GM19023 (cell line): ENCODE measurements at regions not wholly inside any gene's neighbourhood (a gene's known extent, or its start where the extent isn't known, plus 50 kb on each side); places are given as distances from the start of the nearest gene placed in this dataset.
A peak's percentile ranks its signal among the peaks of the same experiment; 100 is the strongest.

Experiments used
- ATAC-seq: cut with Tn5 transposase; IDR thresholded peaks from one replicate; pipeline ENCODE4 v1.9.1; 2021; ENCODE audit warnings: mild to moderate bottlenecking, moderate library complexity; ENCODE audit not compliant: unreplicated experiment

- no peak for ATAC-seq
Observed at GRCh38 chr4:138702190-138702824, 313.3 kb upstream of the NOCT start.

GRCh38 chr4:138698641-138699040, 316.9 kb upstream of the NOCT start:
- no peak for ATAC-seq

- no peak for ATAC-seq
Observed at GRCh38 chr4:138697851-138698250, 317.7 kb upstream of the NOCT start.

- no peak for ATAC-seq
Observed at GRCh38 chr4:138696771-138697170, 318.8 kb upstream of the NOCT start.

GRCh38 chr4:138696058-138696457, 319.5 kb upstream of the NOCT start:
- ATAC-seq = no peak

GRCh38 chr4:138693526-138693925, 322.1 kb upstream of the NOCT start:
- ATAC-seq = no peak

GRCh38 chr4:138692411-138692810, 323.2 kb upstream of the NOCT start:
- no peak for ATAC-seq

- ATAC-seq = no peak
Observed at GRCh38 chr4:138689593-138689992, 326.0 kb upstream of the NOCT start.

- no peak for ATAC-seq
Observed at GRCh38 chr4:138689187-138689586, 326.4 kb upstream of the NOCT start.

- ATAC-seq = no peak
Observed at GRCh38 chr4:138688408-138689085, 327.0 kb upstream of the NOCT start.

- ATAC-seq = no peak
Observed at GRCh38 chr4:138686106-138686835, 329.3 kb upstream of the NOCT start.

- ATAC-seq = no peak
Observed at GRCh38 chr4:138685316-138685715, 330.3 kb upstream of the NOCT start.

GRCh38 chr4:138680989-138681604, 334.5 kb upstream of the NOCT start:
- ATAC-seq = peak; percentile 70

- no peak for ATAC-seq
Observed at GRCh38 chr4:138680256-138680655, 335.3 kb upstream of the NOCT start.

GRCh38 chr4:138678985-138679746, 336.4 kb upstream of the NOCT start:
- no peak for ATAC-seq

- ATAC-seq = no peak
Observed at GRCh38 chr4:138677748-138678147, 337.8 kb upstream of the NOCT start.

GRCh38 chr4:138677212-138677611, 338.4 kb upstream of the NOCT start:
- no peak for ATAC-seq

- ATAC-seq = no peak
Observed at GRCh38 chr4:138675685-138676084, 339.9 kb upstream of the NOCT start.

- ATAC-seq = no peak
Observed at GRCh38 chr4:138674209-138674608, 341.4 kb upstream of the NOCT start.

- ATAC-seq = peak; percentile 45
Observed at GRCh38 chr4:138673053-138673452, 342.5 kb upstream of the NOCT start.
